ENCODE measurements at regions not wholly inside any gene's neighbourhood (a gene's known extent, or its start where the extent isn't known, plus 50 kb on each side); places are given as distances from the start of the nearest gene placed in this dataset.
"Not testable (repeated sequence)": the region's sequence is repeated elsewhere in the genome, so short reads cannot be mapped to it uniquely, and the experiment has no call there.

DNA sequence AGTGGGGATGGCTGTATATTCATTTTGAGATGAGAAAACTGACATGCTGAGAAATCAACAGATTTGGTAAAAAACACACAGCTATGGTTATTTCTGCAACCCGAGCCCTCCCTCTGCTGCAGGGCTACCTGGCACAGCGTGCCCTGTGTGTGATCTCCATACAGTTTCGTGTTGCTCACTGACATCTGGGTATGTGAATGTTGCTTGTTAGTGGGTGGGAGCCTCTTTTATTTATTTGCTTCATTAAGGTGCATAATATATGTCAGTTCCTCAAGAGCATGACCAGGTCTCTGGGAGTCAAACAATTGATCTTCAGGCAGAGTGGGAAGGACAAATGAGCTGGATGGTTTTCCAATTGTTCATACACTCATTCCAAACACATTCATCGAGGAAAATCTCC lies 139.1 kb upstream of the FHL2 start:
- DNase-seq (ENCODE audit: low read depth in 2 of 2): no peak

DNA sequence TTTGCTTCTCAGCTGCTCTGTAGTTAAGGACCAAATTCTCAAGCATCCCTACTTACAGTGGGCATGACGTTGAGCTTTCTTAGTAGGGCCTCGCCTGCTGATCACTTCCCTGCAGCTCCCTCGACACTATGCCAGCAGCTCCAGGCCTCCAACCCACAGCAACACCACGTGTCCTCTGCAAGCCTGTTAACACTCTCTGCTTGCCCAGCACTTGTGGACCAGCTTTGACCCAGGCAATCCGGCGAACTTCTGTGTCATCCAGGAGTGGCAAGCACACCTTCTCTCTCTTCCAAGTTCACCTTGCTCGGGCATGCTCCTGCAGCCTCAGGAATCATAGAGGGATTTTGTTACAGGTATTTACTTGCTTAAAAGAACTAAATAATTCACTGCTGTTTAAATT lies 138.6 kb upstream of the FHL2 start:
- DNase-seq (ENCODE audit: low read depth in 2 of 2): no peak

DNA sequence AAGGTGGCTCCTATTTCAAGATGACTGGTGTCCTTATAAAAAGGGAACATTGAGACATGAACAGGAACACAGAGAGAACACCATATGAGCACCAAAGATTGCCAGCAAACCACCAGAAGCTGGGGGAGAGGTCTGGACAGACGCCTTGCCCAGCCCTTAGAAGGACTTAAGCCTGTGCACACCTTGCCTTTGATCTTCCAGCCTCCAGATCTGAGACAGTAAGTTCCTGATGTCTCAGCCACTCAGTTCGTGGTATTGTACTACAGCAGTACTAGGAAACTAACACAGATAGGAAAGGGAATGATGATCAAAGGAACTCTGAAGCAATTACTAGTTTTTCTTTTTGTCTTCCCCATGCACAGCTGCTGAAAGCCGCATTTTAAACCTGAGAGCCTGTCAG lies 137.3 kb upstream of the FHL2 start:
- no peak for DNase-seq (ENCODE audit: low read depth in 2 of 2)

DNA sequence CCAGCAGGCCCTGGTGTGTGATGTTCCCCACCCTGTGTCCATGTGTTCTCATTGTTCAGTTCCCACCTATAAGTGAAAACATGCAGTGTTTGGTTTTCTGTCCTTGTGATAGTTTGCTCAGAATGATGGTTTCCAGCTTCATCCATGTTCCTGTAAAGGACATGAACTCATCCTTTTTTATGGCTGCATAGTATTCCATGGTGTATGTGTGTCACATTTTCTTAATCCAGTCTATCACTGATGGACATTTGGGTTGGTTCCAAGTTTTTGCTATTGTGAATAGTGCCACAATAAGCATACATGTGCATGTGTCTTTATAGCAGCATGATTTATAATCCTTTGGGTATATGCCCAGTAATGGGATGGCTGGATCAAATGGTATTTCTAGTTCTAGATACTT lies 130.4 kb upstream of the FHL2 start:
- DNase-seq (ENCODE audit: low read depth in 2 of 2): not testable (repeated sequence)

DNA sequence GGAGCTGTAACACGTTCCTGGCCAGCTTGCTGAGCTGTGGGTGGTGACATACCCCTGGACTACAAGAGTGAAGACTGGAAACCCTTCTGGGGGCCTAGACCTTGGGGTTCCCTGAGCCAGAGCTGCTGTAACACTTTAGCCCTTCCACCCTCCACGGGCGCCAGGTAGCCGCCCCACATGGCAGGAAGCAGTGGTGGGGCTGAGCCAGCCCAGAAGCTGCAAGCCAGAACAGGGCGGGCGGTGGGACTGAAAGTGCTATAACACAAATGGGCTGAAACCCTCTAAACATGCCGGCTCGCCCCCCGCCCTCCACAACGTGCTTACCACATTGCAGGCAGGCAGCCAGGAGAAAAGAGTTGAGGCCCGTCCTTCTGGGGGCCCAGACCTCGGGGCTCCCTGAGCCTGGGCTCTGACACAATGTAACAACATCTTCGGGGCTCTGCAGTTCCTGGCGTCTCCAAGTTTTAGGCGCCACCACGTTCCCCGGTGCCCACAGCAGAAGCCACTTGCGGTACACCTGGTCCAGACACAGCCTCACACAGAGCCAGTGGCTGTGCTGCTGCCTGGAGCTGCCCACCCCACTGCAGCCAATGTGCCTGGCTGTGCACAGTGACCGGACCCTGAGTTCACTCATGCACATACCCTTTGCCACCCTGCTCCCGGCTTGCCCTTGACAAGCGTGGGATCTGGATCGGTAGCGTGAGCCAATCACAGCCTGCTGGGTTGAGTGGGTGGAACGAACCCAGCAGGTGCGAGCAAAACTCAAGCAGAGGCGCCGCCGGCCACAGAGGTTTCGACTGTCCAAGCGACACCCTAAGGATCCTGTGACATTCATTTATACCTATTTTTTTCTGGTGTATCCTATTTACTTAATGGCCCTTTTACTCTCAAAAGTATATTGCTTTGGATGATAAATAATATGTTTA lies 127.4 kb upstream of the FHL2 start:
- no peak for DNase-seq (ENCODE audit: low read depth in 2 of 2)

DNA sequence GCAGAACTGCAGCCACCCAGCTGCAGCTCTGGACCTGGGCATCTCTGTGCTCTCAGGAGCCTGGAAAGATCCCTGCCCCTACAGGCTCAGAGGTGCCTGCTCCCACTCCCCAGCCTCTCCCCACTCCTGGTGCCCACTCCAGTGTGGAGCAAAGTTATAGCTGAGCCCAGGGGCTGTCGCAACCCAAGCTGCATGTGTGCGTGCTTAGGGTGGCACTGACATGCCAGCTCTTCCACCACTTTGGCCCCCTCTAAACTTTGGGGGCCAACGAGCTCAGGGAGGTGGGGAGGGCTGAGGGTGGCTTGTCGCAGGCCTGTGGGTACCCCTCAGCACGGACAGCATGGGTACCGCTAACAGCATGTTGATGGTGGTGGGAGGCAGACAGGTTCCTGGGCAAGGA lies 126.3 kb upstream of the FHL2 start:
- DNase-seq (ENCODE audit: low read depth in 2 of 2): no peak

DNA sequence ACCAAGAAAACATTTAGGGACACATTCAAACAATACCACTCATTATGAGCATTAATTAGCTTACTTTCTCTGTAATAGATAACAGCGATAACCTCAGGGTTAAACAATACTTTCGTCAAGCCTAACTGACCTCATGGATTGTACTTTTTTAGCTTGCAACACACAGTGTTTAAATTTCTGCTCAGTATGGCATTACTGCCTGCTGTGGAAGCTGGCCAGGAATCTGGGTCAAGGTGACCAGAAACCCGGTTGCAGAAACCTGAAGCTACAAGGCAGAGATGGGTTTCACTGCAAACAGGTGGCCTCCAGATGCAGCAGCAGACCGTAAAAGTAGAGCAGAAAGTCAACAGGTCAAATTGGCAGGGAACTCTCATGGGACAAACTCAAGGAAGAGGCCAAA lies 123.8 kb upstream of the FHL2 start:
- no peak for DNase-seq (ENCODE audit: low read depth in 2 of 2)

DNA sequence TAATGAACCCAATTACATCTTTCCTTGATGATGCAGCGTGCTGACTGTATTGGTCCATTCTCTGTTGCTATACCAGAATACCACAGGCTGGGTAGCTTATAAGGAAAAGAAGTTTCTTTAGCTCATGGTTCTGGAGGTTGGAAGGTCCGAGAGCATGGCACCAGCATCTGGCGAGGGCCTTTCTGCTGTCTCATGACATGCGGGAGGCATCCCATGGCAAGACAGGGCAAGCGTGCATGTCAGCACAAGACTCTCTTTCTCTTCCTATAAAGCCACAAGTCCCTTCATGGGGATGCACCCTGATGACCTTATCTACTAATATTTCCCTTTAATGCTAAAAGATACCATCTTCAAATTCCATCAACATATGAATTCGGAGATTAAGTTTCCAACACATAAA lies 122.8 kb upstream of the FHL2 start:
- DNase-seq (ENCODE audit: low read depth in 2 of 2): no peak

DNA sequence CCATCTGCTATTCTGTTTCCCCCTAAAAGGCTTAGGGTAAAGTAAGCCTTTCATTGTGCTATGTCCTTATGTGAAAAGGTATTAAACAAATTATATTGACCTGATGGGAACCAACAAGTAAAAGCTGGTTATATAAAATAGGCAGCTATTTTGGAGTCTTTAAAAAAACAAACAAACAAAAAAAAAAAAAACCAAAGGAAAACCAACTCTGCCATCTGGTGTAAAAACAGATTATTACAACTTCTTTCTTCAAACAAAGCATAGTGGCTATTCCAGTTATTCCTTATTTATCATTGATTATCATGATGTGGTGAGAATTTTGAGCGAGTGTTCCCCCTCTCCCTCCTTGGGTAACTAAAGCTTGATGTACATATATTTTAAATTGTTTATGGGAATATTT lies 122.3 kb upstream of the FHL2 start:
- DNase-seq (ENCODE audit: low read depth in 2 of 2): no peak

DNA sequence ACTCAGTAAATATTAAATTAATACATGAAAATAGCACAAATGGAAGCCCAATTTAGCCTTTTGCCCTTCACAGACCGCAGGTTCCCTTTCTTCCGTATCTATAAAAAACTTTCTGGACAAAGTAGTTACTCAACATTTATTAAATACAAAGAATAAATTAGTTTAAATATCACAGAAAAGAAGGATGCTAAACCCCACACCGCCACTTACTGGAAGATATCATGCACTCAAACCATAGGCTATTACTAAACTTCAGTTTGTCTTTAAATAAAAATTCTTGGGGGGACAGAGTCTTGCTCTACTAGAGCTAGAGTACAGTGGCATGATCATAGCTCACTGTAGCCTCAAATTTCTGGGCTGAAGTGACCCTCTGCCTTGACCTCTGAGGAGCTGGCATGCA lies 120.7 kb upstream of the FHL2 start:
- no peak for DNase-seq (ENCODE audit: low read depth in 2 of 2)

DNA sequence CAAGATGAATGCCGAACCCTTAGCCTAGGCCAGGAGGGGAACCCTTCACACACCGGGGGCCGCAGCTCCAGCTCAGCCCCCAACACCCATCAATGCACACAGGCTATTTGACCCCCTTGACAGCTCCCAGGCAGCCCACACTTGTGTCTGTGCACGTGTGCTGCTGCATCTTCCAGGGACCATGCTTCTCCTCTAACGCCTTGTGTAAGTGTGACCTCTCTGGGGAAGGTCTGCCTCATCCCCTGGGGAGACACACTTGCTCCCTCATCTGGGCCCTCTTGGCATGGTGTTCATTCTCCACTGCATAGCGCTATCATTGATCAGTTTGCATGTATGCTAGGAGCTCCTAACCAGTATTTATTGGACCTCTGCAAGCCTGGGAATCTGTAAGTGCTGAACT lies 120.0 kb upstream of the FHL2 start:
- DNase-seq (ENCODE audit: low read depth in 2 of 2): no peak

DNA sequence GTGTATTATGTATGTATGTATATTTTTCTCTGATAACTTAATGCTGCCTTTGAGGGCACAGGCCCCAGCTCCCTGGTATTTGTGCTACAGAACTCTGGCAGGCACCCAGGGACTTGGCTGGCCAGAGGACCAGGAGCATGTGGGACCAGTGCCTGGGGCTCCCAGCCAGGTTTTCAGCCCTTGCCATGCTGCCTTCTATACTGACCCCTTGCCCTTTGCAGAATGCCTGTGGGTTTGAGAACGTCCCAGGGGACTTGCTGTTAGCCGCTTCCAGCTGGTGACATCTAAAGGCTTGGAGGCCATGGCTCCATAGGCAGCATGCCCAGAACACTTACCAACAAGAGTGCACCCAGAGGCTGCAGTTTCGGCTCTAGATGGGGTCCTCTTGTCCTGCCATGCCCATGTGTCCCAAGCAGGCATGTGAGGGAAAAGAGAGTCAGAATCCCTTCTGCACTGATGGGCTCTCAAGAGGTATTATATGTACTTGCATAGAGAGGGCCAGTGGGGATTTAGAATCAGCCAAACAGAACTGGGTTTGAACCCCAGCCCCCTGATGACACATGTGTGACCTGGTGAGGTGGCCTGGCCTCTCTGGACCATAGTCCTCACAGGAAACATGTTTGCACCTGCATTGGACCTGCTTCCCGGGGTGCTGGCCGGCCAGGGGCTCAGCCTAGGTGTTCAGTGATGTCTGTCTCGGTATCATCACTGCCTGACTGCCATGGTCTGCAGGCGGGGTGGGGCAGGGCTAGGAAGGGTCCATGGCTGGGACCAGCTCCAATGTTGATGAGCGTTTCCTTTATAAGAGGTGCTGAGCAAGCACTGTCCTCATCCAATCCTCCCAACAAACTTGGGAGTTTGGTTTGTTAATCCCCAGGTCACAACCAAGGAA lies 119.2 kb upstream of the FHL2 start:
- DNase-seq (ENCODE audit: low read depth in 2 of 2): no peak

DNA sequence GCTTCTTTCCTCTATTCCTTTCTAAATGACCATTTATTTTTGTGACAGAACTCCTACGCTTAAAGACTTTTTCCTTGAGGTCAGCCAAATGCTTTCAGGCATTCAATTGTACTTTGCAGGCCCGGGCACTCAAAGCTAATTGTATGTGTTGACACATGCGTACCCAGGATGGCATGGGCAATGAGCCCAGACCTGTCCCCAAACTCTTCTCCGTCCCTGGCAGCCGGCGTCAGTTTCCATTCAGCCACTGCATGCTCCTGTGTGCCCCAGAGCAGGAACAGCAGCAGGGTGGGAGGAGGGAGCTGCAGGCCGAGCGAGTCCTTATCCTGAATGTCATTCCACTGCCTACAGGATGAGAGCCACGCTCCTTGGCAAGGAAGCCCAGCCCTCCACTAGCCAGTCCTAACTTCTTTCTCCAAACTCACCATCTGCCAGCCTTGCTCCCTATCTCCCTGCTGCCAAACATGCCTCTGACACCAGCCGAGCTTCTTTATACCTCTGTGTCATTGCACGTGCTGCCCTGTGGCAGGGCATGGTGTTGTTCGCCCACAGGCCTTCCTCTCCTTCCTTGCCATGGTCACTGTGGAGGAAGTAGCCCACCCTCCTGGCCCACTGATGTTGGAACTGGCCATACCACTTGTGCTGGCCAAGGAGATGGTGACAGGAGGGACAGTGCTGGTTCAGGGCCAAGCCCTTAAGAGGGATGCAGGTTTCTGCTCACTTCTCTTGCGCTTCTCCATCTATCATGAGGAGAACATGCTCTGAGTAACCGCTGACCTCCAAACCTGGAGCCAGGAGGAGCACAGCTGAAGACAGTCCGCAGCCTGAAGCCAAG lies 116.9 kb upstream of the FHL2 start:
- DNase-seq (ENCODE audit: low read depth in 2 of 2): no peak

DNA sequence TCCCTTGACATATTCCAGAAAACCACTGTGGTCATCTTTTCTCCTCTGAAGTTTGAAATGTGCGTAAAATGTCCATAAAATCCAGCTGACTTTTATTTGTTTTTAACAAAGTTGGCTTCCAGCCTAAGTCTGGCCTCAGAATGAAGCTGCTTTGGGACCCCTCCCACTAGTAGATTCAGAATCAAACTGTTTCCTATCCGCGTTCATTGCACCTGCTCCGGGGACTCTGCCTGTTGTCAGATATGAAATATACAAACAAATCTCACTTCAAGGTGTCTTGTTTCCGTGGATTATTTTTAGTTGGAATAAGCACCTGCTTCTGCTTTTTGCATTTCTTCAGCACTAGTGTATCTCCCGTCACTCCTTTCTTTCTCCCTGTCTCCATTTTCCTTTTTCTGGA lies 115.7 kb upstream of the FHL2 start:
- no peak for DNase-seq (ENCODE audit: low read depth in 2 of 2)

DNA sequence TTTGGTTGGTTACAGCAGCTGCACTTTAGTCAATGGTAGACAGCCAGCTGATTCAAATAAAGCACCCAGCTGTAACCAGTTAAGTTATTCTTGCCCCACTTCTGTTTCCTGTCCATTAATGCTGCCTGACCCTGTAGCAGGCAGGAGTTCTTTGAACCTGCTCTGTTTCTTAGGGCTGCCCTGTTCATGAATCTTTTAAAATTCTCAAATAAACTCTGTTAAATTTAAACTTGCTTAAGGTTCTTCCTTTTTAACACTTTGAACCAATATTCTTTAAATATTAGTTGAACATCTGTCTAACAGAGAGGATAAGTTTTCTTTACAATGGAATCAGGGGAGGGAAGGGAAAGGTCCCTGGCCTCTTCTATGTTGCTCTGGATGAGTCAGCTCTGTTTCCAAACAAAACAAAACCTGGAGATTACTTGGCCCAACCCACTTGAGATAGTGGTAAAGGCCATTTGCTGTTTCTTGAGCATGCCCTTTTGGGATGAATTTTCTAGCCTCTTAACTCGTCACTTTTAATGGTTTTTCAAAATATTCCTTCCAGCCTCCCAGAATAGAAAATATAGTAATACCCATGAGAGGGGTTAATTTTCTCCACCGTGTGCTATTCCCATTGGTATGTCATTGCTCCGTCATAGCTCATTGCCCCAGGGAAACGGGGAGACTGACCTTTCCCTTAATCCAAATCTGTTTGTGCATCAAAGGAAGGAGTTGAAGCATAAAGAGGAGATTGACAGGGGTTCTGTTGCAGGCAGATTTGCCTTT lies 112.1 kb upstream of the FHL2 start:
- no peak for DNase-seq (ENCODE audit: low read depth in 2 of 2)

DNA sequence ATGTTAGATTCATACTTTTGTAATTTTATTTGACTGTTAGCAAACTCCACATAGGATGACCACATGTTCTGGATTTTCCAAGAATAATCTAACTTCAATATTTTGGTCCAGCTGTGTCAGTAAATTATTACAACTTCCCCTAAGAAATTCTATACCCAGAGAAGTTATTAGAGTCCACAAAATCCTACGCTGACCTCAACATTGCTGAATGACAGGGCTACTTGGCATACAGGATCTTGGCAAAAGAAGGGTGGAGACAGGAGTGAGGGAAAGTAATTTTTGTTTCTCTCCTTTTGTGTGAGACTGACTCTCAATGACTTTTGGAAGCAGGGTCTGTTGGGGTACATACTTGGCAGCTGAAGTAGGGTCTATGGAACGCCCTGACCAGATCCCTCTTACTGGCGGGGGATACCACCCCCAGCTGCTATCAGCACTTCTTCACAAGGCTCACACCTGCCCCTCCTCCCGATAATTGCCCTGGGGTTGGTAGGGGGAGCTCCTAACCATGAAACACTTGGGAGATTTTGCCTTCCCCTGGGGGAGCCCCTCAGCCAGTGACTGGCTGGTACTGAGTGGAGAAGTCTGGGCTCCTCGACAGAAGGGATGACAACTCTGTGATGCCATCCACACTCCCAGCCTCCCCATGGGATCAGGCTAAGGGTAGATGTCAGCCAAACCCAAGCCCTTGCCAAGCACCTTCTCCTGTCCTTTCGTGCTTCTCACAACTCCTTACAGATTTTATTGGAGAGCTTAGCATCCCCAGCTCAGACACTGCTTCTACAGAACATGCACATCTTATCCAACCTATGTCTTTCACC lies 110.6 kb upstream of the FHL2 start:
- DNase-seq (ENCODE audit: low read depth in 2 of 2): no peak

DNA sequence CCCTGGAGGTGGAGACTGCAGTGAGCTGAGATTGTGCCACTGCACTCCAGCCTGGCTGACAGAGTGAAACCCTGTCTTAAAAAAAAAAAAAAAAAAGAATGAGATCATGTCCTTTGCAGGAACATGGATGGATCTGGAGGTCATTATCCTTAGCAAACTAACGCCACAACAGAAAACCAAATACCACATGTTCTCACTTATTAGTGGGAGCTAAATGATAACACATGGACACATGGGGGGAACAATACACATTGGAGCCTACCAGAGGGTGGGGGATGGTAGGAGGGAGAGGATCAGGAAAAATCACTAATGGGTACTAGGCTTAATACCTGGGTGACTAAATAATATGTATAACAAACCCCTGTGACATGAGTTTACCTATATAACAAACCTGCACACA lies 108.0 kb upstream of the FHL2 start:
- DNase-seq (ENCODE audit: low read depth in 2 of 2): not testable (repeated sequence)

DNA sequence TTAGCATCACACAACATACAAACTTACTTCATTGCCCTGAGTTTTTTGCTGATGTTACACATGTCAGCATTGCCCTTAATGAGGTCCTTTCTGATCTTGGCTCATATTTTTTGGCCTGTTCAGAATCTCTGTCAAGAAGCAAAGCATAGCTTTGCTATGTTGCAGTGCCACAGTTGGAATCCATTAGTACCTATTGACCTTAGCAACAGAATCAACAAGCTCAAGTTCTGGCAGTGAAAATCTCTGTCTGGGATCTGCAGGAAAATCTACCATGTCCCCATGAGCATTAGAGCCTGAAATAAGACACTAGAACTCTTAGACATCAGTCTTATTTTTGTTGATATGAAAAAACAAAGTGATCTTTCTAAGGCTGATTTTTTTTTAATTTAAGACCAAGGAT lies 105.6 kb upstream of the FHL2 start:
- DNase-seq (ENCODE audit: low read depth in 2 of 2): no peak

DNA sequence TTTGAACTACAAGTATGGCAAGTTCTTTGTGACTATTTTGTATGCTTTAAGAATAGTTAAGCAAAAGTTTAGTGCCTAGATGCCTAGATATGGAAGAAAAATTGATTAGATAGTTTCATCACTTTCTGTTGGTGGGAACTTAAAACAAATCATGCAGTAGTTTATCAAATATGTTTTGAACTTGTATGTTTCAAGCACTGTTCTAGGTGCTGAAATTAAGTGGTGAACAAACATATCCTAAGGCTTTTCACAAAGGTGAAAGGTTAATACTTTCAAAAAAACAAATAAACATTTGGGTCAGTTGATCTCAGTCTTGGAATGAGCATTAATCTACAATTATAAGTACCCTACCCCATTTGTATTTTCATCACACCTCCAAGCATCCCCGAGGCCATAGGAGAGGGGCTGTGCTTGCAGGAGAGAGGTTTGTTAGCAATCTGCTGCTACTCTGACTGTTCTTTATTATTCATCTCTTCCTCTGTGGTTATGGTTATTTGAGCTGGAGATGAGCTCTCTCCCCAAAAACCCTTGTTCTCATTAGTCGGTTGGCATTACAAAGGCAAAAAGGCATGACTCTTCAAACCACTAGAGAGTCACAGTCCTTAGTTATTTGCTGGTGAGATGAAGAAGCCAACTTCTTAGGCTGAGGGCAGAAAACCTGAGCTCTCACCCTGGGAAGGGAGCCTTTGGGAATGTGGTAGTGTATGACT lies 103.9 kb upstream of the FHL2 start:
- no peak for DNase-seq (ENCODE audit: low read depth in 2 of 2)
